ENCODE measurements at regions not wholly inside any gene's neighbourhood (a gene's known extent, or its start where the extent isn't known, plus 50 kb on each side); places are given as distances from the start of the nearest gene placed in this dataset.

DNA sequence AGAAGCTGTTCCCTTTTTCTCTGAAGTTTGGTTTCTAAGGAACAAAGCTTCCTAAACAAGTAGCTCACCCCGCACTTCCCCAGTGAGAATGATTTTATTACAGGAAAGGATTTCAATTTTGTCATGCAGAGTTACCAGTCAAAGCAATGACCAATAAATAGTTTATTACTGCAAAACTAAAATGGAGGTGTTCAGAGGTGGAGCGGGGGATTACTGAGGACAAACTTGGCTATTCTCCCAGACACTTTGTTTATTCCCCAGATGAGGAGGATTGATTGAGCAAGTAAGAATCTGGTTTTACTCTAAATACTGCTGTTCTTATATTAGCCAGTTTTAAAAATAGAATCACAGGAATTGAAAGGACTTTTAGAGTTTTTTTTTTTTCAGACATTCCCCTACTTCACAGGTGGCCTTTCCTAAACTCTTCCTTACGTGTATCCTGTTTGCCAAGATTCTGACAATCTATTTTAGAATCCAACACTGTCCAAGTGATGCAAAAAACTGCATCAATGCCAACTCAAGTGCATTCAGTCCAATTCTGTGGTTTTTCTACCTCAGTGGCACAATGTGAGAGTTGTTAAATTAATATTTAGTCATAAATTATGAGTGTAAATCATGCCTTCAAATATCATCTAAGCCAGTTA, 136.1 kb downstream of the TNFSF18 start:
- no peak for TF ChIP-seq FOXJ3 (CRISPR knock-in tag; IDR thresholded peaks at IDR 0.05)
- TF ChIP-seq EP300 (IDR thresholded peaks at IDR 0.05; ENCODE audit: borderline replicate concordance in 1 of 2, low read depth in 1 of 2, low read length in 1 of 2), result peak; percentile 51 to 60; a peak in 3 of 4 replicates
- no peak for TF ChIP-seq JUND (IDR thresholded peaks at IDR 0.05)
- TF ChIP-seq, protein P1, sequence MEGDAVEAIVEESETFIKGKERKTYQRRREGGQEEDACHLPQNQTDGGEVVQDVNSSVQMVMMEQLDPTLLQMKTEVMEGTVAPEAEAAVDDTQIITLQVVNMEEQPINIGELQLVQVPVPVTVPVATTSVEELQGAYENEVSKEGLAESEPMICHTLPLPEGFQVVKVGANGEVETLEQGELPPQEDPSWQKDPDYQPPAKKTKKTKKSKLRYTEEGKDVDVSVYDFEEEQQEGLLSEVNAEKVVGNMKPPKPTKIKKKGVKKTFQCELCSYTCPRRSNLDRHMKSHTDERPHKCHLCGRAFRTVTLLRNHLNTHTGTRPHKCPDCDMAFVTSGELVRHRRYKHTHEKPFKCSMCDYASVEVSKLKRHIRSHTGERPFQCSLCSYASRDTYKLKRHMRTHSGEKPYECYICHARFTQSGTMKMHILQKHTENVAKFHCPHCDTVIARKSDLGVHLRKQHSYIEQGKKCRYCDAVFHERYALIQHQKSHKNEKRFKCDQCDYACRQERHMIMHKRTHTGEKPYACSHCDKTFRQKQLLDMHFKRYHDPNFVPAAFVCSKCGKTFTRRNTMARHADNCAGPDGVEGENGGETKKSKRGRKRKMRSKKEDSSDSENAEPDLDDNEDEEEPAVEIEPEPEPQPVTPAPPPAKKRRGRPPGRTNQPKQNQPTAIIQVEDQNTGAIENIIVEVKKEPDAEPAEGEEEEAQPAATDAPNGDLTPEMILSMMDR (IDR thresholded peaks at IDR 0.05), result no peak

Measured in SK-N-SH (cell line).